ENCODE measurements at regions not wholly inside any gene's neighbourhood (a gene's known extent, or its start where the extent isn't known, plus 50 kb on each side); places are given as distances from the start of the nearest gene placed in this dataset.

GRCh38 chr2:157206916-157207315, 50.6 kb upstream of the GALNT5 start:
- no peak for DNase-seq (ENCODE audit: low read depth, low spot score)
- TF ChIP-seq POLR2AphosphoS5 (IDR thresholded peaks at IDR 0.05; ENCODE audit: borderline replicate concordance, low read depth, low read length) (no peak), FOXP2 (optimal IDR thresholded peaks at IDR 0.05; ENCODE audit: control extremely low read depth, extremely low read length, insufficient read depth) (no peak), EZH2 (IDR thresholded peaks at IDR 0.05) (no peak)
- no peaks in the 10 kb centered on the region for H3K36me3 ChIP-seq (ENCODE audit: insufficient read depth, low read length)
- H3K27ac ChIP-seq = no peak overlapping the region
- H3K9ac ChIP-seq (ENCODE audit: insufficient read length) = no peak overlapping the region
- no peak overlapping the region for H3K4me3 ChIP-seq
- H3K9me3 ChIP-seq (ENCODE audit: low read depth, low read length) = no peaks in the 10 kb centered on the region

Data from SK-N-MC (cell line).